ENCODE measurements at regions not wholly inside any gene's neighbourhood (a gene's known extent, or its start where the extent isn't known, plus 50 kb on each side); places are given as distances from the start of the nearest gene placed in this dataset.
"Not testable (repeated sequence)": the region's sequence is repeated elsewhere in the genome, so short reads cannot be mapped to it uniquely, and the experiment has no call there.

DNA sequence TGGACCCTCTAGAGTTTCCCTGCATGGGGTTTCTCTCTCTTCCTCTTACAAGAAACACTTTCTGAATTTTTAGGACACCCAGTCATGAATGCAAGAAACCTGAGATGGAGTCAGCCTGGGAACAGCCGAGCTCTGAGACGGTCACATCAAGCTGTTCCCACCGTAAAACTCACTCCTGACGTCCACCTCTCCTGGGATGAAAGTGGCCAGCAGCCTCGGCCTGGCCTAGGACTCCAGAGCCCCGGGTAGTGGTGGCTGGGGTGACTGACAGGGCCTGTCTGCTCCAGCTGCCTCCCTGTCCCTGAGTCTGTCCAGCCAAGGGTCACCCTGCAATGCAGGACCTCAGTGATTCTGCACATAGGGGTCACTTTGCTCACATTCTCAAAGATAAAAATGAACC lies 217.8 kb downstream of the SHOX start:
- ATAC-seq, result no peak

DNA sequence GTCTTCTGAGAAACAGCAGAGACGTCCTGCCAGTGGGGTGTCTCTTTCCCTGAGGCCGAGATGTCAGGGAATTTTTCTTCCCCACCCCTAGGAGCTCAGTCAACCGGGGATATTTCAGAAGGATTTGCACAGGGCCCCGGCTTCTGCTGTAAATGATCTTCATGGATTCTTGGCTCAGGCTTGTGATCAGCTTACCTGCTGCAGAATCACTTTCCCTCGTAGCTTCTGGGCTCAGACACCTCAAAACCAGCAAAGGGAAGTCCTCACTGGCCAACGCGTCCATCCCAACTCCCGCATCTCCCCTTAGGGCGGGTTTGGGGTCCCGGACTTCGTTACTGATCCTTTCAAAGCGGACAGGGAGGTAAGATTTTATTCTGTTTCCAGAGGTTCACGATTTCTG lies 212.7 kb downstream of the SHOX start:
- no peaks in the 10 kb centered on the region for H3K27me3 ChIP-seq
- H3K36me3 ChIP-seq, result no peaks in the 10 kb centered on the region
- ATAC-seq, result no peak
- H3K4me3 ChIP-seq, result no peak overlapping the region
- no peak overlapping the region for H3K27ac ChIP-seq
- no peaks in the 10 kb centered on the region for H3K9me3 ChIP-seq
- H3K4me1 ChIP-seq, result no peaks in the 10 kb centered on the region
- intact Hi-C loops (cut with DNase I), result no loop called here
- 57% methylated on average over 13 of the region's 13 CpGs for WGBS (ENCODE audit: insufficient coverage, low coverage, low lambda C conversion rate, missing lambda C conversion rate)
- no peak for DNase-seq
- TF ChIP-seq CTCF (IDR thresholded peaks at IDR 0.05) (no peak), POLR2A (IDR thresholded peaks at IDR 0.05) (no peak)

More for the DNA sequence above, 217.8 kb downstream of the SHOX start:
- Histone ChIP-seq H3K36me3 (no peaks in the 10 kb centered on the region), H3K9me3 (no peaks in the 10 kb centered on the region), H3K27ac (no peak overlapping the region), H3K4me3 (no peak overlapping the region), H3K27me3 (no peaks in the 10 kb centered on the region), H3K4me1 (no peaks in the 10 kb centered on the region)
- TF ChIP-seq POLR2A (IDR thresholded peaks at IDR 0.05) (no peak), CTCF (IDR thresholded peaks at IDR 0.05) (no peak)
- 60% methylated on average over 3 of the region's 6 CpGs for WGBS (ENCODE audit: insufficient coverage, low coverage, low lambda C conversion rate, missing lambda C conversion rate)
- intact Hi-C loops (cut with DNase I), result no loop called here
- DNase-seq, result no peak

DNA sequence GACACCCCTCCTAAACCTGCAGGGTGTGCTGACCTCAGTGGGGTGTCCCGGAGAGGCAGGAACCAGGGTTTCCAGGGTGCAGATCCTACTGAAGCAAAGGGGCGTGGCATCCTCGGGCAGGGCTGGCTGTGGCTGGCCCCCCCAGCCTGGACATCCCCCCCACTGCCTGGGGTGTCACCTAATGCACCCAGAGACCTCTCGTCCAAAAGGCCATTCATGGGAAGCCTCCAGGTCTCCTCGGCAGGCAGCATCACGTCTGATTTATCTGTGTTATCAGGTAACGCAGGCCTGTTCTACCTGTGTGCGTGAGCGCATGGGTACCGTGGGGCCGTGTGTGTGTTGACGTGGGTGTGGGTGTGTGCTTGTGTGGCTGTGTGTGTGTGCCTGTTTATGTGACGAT lies 210.0 kb downstream of the SHOX start:
- Histone ChIP-seq H3K36me3 (no peaks in the 10 kb centered on the region), H3K27ac (no peak overlapping the region), H3K9me3 (no peaks in the 10 kb centered on the region), H3K4me1 (no peaks in the 10 kb centered on the region), H3K27me3 (no peaks in the 10 kb centered on the region), H3K4me3 (no peak overlapping the region)
- no peak for TF ChIP-seq CTCF (IDR thresholded peaks at IDR 0.05)
- no peak for TF ChIP-seq POLR2A (IDR thresholded peaks at IDR 0.05)
- no peak for ATAC-seq
- DNase-seq, result no peak
- intact Hi-C loops (cut with DNase I), result no loop called here
- WGBS (ENCODE audit: insufficient coverage, low coverage, low lambda C conversion rate, missing lambda C conversion rate), result 33% methylated on average over 3 of the region's 13 CpGs

- 56% methylated on average over 7 of the region's 13 CpGs for WGBS (ENCODE audit: insufficient coverage, low coverage, low lambda C conversion rate, missing lambda C conversion rate)
- H3K9me3 ChIP-seq; H3K27me3 ChIP-seq; intact Hi-C loops (cut with DNase I); H3K4me3 ChIP-seq; H3K27ac ChIP-seq; ATAC-seq; DNase-seq; H3K4me1 ChIP-seq; H3K36me3 ChIP-seq: not testable (repeated sequence)
These were observed 208.1 kb downstream of the SHOX start for GRCh38 chrX:838666-839065.

DNA sequence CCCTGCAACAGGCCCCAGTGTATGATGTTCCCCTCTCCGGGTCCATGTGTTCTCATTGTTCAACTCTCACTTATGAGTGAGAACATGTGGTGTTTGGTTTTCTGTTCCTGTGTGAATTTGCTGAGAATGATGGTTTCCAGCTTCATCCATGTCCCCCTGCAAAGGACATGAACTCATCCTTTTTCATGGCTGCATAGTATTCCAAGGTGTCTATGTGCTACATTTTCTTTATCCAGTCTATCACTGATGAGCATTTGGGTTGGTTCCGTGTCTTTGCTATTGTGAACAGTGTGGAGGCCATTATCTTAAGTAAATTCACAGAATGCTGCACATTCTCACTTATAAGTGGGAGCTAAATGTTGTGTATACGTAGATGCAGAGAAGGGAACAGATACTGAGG lies 205.3 kb downstream of the SHOX start:
- H3K27me3 ChIP-seq; H3K9me3 ChIP-seq; H3K27ac ChIP-seq; H3K4me1 ChIP-seq; ATAC-seq; DNase-seq; H3K4me3 ChIP-seq; intact Hi-C loops (cut with DNase I); H3K36me3 ChIP-seq: not testable (repeated sequence)
- WGBS (ENCODE audit: insufficient coverage, low coverage, low lambda C conversion rate, missing lambda C conversion rate), result 86% methylated on average over 3 of the region's 3 CpGs

GRCh38 chrX:830532-830931 lies 199.9 kb downstream of the SHOX start:
- DNase-seq (no peak), ATAC-seq (no peak)
- H3K36me3 ChIP-seq, result no peaks in the 10 kb centered on the region
- intact Hi-C loops (cut with DNase I), result no loop called here
- TF ChIP-seq CTCF (IDR thresholded peaks at IDR 0.05), result no peak
- TF ChIP-seq POLR2A (IDR thresholded peaks at IDR 0.05), result no peak
- no peaks in the 10 kb centered on the region for H3K4me1 ChIP-seq
- H3K9me3 ChIP-seq, result no peaks in the 10 kb centered on the region
- H3K27me3 ChIP-seq, result no peaks in the 10 kb centered on the region
- no peak overlapping the region for H3K4me3 ChIP-seq
- WGBS (ENCODE audit: insufficient coverage, low coverage, low lambda C conversion rate, missing lambda C conversion rate), result 19% methylated on average over 6 of the region's 6 CpGs
- H3K27ac ChIP-seq, result no peak overlapping the region
